ENCODE measurements at regions not wholly inside any gene's neighbourhood (a gene's known extent, or its start where the extent isn't known, plus 50 kb on each side); places are given as distances from the start of the nearest gene placed in this dataset.

- no peak for DNase-seq
Observed at GRCh38 chr6:66664112-66664511, 957.1 kb upstream of the EYS start.

DNA sequence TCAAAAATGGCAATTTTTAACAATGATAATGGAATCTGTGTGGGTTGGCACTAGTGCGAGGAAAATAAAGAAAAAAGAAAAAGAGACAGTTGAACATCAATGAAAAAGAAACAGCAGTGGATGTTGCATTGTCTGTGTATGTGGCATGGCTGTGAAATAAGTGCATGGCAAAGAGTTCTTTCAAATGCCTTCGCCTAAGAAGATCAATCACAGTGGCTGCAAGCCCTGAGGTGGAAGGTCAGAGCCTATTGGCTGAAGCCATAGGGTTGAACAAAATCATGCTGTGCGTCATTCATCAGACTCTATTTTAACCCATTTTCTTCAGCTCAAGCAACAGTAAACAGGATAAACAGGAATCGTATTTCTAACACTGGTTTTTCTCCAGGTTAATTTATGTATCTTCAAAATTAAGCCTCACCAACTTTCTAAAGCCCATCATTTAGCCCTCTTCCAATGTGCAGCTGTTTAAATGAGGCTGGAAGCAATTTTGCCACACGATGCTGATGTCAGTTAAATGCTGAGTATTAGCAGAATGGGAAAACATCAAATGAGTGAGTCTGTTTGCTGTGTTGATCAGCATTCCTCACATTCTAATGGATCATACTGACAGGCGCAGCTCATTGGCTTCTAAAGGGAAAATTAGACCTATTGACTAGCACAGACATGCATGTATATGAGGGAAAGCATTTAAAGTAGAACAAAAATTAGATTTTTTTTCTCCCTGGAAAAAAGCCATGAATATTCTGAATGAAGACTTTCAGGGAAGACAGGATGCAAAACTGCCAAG, 955.9 kb upstream of the EYS start:
- peak in 1 of 58 donors; percentile 2 for DNase-seq

DNA sequence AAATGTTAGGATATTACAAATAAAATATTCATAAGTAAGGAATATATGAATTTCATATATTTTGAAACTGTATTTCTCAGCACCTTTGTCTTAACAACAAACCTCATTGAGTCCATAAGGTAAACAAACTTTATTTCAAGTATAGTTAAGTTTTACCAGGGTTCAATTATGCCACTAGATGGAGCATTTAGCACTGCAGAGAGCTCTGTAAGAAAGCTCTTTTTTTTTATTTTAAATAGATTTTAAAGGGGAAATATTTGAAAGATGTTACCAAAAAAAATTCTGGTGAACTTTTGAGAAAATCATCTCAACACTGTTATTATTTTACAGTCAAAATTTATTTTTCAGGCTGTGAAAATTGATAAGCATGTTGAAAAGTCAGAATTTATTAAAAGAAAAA, 955.2 kb upstream of the EYS start:
- no peak for DNase-seq

DNA sequence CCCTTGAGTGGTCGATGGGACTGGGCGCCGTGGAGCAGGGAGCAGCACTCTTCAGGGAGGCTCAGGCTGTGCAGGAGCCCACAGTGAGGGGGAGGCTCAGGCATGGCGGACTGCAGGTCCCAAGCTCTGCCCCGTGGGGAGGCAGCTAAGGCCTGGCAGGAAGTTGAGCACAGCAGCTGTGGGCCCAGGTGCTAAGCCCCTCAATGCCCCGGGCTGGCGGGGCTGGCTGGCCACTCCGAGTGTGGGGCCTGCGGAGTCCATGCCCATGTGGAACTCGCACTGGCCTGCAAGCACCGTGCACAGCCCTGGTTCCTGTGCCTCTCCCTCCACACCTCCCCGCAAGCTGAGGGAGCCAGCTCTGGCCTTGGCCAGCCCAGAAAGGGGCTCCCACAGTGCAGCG, 948.4 kb upstream of the EYS start:
- DNase-seq = no peak

DNA sequence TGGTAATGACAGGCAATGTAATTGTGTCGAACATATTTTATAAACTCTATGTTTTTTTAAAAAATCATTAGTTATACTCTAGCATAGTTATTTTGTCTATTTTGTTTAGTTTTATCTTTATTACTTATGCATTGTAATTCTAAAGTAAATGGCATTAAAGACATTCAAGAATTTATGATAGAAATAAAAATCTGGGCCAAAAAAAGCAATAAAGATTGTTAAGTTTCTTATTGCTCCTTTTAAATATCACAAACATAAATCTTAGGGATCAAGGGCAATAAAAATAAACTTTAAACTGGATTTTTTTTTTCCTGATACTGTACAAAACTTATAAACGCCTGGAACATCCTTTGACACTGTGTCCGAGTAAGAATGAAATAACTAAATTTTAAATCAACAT, 931.5 kb upstream of the EYS start:
- DNase-seq = no peak

DNA sequence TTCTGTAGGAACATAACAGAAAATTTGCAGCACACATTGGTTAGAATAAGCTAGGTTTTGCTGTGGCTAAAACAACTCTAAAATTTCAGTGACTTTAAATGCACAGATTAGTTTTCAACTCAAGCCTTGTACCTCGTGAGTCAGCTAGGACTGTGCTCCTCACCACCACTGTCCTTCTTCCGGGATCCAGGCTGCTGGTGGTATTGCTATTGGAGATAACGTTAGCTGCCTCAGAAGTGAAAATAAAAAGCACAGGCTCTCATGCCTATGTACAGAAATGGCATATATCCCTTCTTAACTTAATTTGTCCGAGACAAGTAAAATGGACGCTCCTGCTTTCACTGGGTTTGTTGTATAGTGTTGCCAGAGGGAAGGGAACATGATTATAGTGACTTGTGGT, 931.1 kb upstream of the EYS start:
- no peak for DNase-seq

DNA sequence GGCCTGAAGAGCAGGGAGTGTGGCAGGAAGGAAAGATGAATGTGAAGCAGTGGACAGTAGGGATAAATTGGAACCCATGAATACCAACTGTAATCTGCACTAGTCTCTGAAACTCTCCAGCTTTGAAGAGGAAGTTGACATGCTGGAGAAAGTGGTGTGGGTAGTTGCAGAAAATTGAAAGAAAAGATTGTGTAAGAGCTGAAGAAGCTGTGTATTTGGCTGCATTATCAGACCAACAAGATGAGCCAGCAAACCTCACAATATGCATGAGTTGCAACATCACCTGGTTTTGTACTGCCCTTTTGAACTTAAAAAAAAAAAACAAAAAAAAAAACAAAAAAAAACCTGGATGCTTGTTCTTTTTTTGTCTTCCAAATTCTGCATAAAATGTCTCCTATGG, 921.9 kb upstream of the EYS start:
- no peak for DNase-seq

GRCh38 chr6:66623050-66623449, 916.0 kb upstream of the EYS start:
- no peak for DNase-seq

GRCh38 chr6:66605971-66606370, 898.9 kb upstream of the EYS start:
- DNase-seq = no peak

DNA sequence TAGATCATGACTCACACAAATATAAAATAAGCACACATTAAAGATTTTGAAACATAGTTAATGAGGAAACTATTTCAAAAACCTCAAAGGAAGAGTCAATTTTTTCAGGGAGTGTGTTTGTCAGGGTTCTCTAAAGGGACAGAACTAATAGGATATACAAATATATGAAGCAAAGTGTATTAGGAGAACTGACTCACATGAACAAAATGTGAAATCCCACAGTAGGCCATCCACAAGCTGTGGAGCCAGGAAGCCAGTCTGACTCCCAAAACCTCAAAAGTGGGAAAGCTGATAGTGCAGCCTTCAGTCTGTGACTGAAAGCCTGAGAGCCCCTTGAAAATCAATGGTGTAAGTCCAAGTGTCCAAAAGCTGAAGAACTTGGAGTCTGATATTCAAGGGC, 898.0 kb upstream of the EYS start:
- DNase-seq = no peak

DNA sequence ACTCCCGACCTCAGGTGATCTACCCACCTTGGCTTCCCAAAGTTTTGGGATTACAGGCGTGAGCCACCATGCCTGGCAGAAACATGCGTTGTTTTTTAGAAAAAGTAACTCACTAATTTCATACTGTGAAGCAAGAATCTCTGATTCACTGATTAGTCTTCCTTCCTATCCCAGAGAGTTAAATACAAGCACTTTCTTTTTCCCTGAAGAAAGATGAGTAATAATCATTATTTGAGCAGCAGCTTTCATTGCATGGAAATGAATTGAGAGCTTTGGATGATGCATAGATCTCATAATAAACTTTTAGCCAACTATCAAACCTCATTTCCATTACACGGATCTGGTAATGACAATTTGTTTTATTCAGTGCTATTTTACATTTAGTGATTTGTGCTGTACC, 892.5 kb upstream of the EYS start:
- DNase-seq = no peak

DNA sequence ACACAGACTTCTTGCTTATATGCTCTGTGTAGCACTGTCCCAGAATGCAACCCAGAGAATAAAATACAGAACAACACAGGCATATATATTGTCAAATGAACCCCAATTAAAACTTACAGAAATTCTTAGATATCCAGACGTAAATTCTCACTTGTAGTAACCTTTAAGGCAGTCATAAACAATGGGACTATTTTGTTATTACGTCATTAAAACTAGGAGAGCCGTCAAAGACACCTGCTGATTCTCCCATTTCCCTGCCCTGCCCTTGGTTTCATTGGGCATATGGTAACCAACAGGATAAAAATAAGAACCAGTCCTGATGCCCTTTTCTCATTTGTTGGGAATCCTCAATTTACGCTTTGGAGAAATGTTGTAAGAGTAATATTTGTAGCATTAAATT, 871.3 kb upstream of the EYS start:
- no peak for DNase-seq

DNA sequence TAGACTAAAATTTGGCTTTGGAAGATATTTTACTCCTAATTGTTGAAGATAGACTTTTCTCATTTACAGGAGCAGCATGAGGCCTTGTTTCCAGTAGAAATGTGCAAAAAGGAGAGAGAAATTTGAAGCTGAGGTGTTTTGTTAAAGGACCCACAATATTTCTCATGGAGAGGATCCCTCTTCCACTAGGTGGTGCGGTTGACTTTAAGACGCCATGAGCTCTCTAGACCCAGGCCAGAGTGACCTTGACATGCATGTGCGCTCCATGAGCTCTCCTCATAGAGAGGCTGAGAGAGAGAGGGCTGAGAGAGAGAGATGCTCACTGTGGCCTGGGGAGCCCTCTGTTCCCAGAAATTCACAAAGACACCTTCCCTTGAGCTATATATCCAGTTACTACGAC, 861.2 kb upstream of the EYS start:
- no peak for DNase-seq

GRCh38 chr6:66561479-66561878, 854.5 kb upstream of the EYS start:
- DNase-seq = no peak

DNA sequence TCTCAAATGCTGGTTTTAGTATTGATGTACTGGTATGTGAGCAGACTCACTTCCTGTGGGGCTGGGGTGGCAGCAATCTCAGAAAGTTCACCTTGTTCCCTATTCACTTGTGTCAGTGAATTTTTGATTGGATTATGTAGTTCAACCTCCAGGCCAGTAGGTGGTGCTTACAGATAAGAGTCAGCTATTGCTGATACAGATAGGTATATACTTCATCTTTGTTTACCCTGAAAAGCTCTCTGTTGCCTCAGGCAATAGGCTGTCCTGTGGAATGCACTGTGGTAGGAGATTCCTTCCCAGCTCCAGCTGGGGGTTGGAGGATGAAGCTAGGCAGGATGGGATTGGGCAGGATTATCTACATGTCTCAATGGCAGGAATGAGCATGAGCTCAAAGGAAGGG, 851.2 kb upstream of the EYS start:
- DNase-seq = no peak

DNA sequence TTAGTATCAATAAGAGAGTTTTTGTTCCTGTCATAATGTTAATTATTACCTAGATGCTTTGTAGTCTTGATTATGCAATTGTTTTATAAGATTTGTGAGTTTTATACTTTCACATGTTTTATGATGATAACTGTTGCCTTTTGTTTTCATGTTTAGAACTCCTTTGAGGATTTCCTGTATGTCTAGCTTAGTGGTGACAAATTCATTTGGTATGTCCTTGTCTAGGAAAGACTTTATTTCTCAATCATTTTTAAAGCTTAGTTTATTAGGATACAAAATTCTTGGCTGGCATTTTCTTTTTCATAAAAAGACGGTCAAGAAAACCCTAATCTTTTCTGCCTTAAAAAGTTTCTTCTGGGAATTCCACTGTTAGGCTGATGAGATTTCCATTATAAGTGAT, 849.9 kb upstream of the EYS start:
- DNase-seq = no peak

- no peak for DNase-seq
Observed at GRCh38 chr6:66555082-66555481, 848.1 kb upstream of the EYS start.

DNA sequence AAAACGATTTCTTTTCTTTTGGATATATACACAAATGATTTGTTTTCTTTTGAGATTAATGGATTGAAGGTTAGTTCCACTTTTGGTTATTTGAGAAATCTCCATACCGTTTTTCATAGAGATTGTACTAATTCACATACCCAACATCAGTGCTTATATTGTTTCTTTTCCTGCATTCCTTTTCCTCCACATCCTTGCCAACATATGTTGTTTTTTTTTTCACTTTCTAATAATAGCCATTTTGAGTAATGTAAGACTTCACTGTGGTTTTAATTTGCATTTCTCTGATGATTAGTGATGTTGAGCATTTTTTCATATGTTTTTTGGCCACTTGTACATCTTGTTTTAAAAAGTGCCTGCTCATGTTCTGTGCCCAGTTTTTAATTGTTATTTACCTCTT, 846.4 kb upstream of the EYS start:
- no peak for DNase-seq

GRCh38 chr6:66538551-66539135, 831.6 kb upstream of the EYS start:
- DNase-seq = peak in 6 of 58 donors; percentile 1 to 63 (median 5)

DNA sequence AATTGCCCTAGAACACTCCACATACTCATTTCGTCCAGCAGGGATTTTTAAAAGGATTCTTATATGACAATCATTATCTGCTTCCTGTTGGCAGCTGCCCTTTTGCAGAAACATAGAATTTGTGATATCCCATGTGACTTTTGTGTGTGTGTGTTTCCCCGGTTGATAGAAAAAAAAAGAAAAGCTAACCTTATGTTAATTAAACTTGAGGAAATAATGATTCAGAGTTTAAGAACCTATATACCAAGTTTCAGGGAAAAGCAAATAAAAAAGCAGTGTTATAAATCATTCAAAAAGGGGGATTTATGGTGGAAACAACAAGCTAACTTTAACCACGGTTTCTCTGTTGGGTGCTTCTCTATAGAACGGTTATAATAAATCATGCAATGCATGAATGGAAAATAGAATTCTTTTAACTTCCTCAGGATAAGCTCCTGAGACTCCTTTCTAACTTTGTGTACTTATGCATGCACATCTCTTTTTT, 826.9 kb upstream of the EYS start:
- DNase-seq = no peak

DNA sequence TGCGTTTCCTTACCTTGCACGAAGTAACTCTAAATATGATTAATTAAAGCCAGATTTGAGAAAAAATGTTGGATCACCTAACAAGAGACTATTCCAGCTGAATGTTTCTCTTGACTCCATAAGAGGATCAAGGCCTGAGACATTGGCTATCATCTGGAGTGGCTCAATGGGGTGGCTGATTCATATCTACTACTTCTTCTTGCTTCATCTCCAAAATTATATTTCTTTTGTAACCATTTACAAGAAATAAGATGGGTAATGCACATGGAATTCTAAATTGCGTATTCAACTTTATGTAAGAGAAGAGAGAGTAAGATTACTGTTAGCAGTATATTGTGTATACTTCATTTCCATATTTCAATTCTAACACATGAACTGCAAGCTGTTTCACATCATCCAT, 819.0 kb upstream of the EYS start:
- DNase-seq = no peak

GRCh38 chr6:66522864-66523263, 815.8 kb upstream of the EYS start:
- no peak for DNase-seq

GRCh38 chr6:66516377-66516776, 809.4 kb upstream of the EYS start:
- DNase-seq = no peak

All from anterior cingulate cortex (tissue), 58 donors.